ENCODE measurements at regions not wholly inside any gene's neighbourhood (a gene's known extent, or its start where the extent isn't known, plus 50 kb on each side); places are given as distances from the start of the nearest gene placed in this dataset.

DNA sequence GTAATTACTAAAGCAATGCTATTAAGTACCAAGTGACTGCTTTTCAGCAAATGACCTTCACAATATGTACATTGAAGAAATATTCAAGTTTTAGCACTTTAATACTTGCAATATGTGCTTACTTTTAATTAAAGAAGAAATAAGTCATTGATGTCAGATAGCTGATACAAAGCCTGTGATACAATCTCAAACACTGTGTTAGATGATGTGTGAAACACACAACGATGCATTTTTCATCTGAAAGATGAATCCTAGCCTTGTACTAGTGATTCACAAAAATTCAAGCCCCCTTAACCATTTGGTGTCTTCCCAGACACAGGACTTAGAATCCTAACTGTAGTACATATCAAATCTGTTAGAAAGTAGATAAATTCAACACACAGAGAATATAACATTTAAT, 724.1 kb upstream of the ADAMTS5 start:
- Histone ChIP-seq H3K79me2 (ENCODE audit: insufficient read depth, low read length) (no peaks in the 10 kb centered on the region), H3K4me1 (ENCODE audit: insufficient read depth, low read length) (no peaks in the 10 kb centered on the region), H2AFZ (ENCODE audit: low read depth, low read length) (no peak overlapping the region), H3K27me3 (ENCODE audit: insufficient read depth, low read length) (no peaks in the 10 kb centered on the region), H4K20me1 (ENCODE audit: insufficient read depth, low read length) (no peaks in the 10 kb centered on the region), H3K4me2 (ENCODE audit: low read length) (no peak overlapping the region), H3K36me3 (ENCODE audit: insufficient read depth, low read length) (no peaks in the 10 kb centered on the region), H3K9me3 (ENCODE audit: insufficient read depth, low read depth, low read length) (no peaks in the 10 kb centered on the region), H3K4me3 (ENCODE audit: insufficient read depth, low read depth, low read length) (no peak overlapping the region), H3K27ac (ENCODE audit: low read depth, low read length) (no peak overlapping the region), H3K9ac (ENCODE audit: low read length) (no peak overlapping the region)
- Mint-ChIP-seq H3K4me1 (ENCODE audit: low read depth, unreplicated experiment) (peaks cover 26% of the 10 kb centered on the region), H3K36me3 (ENCODE audit: low read depth, unreplicated experiment) (no peaks in the 10 kb centered on the region), H3K27ac (ENCODE audit: unreplicated experiment) (peak overlapping the region; percentile 41), H3K4me3 (ENCODE audit: unreplicated experiment) (no peak overlapping the region), H3K9me3 (ENCODE audit: unreplicated experiment) (no peaks in the 10 kb centered on the region), H3K27me3 (ENCODE audit: low read depth, unreplicated experiment) (no peaks in the 10 kb centered on the region)
- TF ChIP-seq, protein P1, sequence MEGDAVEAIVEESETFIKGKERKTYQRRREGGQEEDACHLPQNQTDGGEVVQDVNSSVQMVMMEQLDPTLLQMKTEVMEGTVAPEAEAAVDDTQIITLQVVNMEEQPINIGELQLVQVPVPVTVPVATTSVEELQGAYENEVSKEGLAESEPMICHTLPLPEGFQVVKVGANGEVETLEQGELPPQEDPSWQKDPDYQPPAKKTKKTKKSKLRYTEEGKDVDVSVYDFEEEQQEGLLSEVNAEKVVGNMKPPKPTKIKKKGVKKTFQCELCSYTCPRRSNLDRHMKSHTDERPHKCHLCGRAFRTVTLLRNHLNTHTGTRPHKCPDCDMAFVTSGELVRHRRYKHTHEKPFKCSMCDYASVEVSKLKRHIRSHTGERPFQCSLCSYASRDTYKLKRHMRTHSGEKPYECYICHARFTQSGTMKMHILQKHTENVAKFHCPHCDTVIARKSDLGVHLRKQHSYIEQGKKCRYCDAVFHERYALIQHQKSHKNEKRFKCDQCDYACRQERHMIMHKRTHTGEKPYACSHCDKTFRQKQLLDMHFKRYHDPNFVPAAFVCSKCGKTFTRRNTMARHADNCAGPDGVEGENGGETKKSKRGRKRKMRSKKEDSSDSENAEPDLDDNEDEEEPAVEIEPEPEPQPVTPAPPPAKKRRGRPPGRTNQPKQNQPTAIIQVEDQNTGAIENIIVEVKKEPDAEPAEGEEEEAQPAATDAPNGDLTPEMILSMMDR (IDR thresholded peaks at IDR 0.05; ENCODE audit: insufficient read depth, low read depth, low read length) = no peak
- TF ChIP-seq EZH2 (IDR thresholded peaks at IDR 0.05; ENCODE audit: insufficient read depth, low read length) = no peak
- DNase-seq (ENCODE audit: low read depth) (no peak), FAIRE-seq (no peak)

DNA sequence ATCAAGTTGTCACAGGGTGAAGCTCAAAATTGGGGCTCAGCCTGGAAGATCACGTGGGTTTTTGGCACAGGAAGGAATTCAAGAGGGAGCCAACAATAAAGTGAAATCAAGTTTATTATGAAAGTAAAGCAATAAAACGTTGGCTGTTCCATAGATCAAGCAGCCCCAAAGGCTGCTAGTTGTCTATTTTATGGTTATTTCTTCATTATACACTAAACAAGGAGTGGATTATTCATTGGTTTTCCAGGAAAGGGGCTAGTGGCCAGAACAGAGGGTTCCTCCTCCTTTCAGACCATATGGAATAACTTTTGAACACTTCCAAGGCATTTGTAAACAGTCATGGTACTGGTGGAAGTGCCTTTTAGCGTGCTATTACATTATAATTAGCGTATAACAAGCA, 723.5 kb upstream of the ADAMTS5 start:
- DNase-seq (ENCODE audit: low read depth) (no peak), FAIRE-seq (no peak)
- H3K36me3 ChIP-seq (ENCODE audit: insufficient read depth, low read length) = no peaks in the 10 kb centered on the region
- H3K4me1 ChIP-seq (ENCODE audit: insufficient read depth, low read length) = no peaks in the 10 kb centered on the region
- H3K79me2 ChIP-seq (ENCODE audit: insufficient read depth, low read length) = no peaks in the 10 kb centered on the region
- Mint-ChIP-seq H3K36me3 (ENCODE audit: low read depth, unreplicated experiment) (no peaks in the 10 kb centered on the region), H3K4me3 (ENCODE audit: unreplicated experiment) (no peak overlapping the region), H3K27me3 (ENCODE audit: low read depth, unreplicated experiment) (no peaks in the 10 kb centered on the region), H3K4me1 (ENCODE audit: low read depth, unreplicated experiment) (peaks cover 26% of the 10 kb centered on the region), H3K27ac (ENCODE audit: unreplicated experiment) (no peak overlapping the region), H3K9me3 (ENCODE audit: unreplicated experiment) (no peaks in the 10 kb centered on the region)
- TF ChIP-seq, protein P1 (IDR thresholded peaks at IDR 0.05; ENCODE audit: insufficient read depth, low read depth, low read length) = no peak
- TF ChIP-seq EZH2 (IDR thresholded peaks at IDR 0.05; ENCODE audit: insufficient read depth, low read length) = no peak
- H3K27me3 ChIP-seq (ENCODE audit: insufficient read depth, low read length) = no peaks in the 10 kb centered on the region
- no peak overlapping the region for H2AFZ ChIP-seq (ENCODE audit: low read depth, low read length)
- H3K9ac ChIP-seq (ENCODE audit: low read length) = no peak overlapping the region
- no peaks in the 10 kb centered on the region for H4K20me1 ChIP-seq (ENCODE audit: insufficient read depth, low read length)
- no peak overlapping the region for H3K4me2 ChIP-seq (ENCODE audit: low read length)
- H3K9me3 ChIP-seq (ENCODE audit: insufficient read depth, low read depth, low read length) = no peaks in the 10 kb centered on the region
- H3K27ac ChIP-seq (ENCODE audit: low read depth, low read length) = no peak overlapping the region
- H3K4me3 ChIP-seq (ENCODE audit: insufficient read depth, low read depth, low read length) = no peak overlapping the region

DNA sequence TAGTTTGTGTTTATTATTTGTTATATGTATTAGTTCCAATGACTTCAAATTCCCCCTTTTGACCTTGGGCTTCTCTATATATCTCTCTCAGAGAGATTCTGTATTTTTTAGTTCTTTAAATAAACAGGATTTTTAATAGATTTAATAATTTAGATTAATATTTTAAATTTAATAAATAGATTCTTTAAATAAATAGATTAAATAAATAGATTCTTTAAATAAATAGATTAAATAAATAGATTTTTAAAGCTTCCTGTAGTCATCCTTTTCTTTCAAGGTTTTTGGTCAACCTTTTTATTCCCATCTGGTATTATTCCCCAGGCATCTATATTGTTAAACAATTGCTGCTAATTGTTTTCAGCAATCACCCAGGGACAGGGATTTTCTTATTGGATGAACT, 721.9 kb upstream of the ADAMTS5 start:
- Histone ChIP-seq H3K27ac (ENCODE audit: low read depth, low read length) (no peak overlapping the region), H3K27me3 (ENCODE audit: insufficient read depth, low read length) (no peaks in the 10 kb centered on the region), H3K36me3 (ENCODE audit: insufficient read depth, low read length) (no peaks in the 10 kb centered on the region), H3K4me3 (ENCODE audit: insufficient read depth, low read depth, low read length) (no peak overlapping the region), H4K20me1 (ENCODE audit: insufficient read depth, low read length) (no peaks in the 10 kb centered on the region), H2AFZ (ENCODE audit: low read depth, low read length) (no peak overlapping the region), H3K9ac (ENCODE audit: low read length) (no peak overlapping the region), H3K9me3 (ENCODE audit: insufficient read depth, low read depth, low read length) (no peaks in the 10 kb centered on the region), H3K4me1 (ENCODE audit: insufficient read depth, low read length) (no peaks in the 10 kb centered on the region), H3K4me2 (ENCODE audit: low read length) (no peak overlapping the region), H3K79me2 (ENCODE audit: insufficient read depth, low read length) (no peaks in the 10 kb centered on the region)
- Mint-ChIP-seq H3K27me3 (ENCODE audit: low read depth, unreplicated experiment) (no peaks in the 10 kb centered on the region), H3K4me1 (ENCODE audit: low read depth, unreplicated experiment) (peaks cover 19% of the 10 kb centered on the region), H3K4me3 (ENCODE audit: unreplicated experiment) (no peak overlapping the region), H3K9me3 (ENCODE audit: unreplicated experiment) (no peaks in the 10 kb centered on the region), H3K36me3 (ENCODE audit: low read depth, unreplicated experiment) (no peaks in the 10 kb centered on the region), H3K27ac (ENCODE audit: unreplicated experiment) (no peak overlapping the region)
- FAIRE-seq (no peak), DNase-seq (ENCODE audit: low read depth) (no peak)
- TF ChIP-seq, protein P1 (IDR thresholded peaks at IDR 0.05; ENCODE audit: insufficient read depth, low read depth, low read length) = no peak
